Keratinocyte (primary cell): ENCODE measurements at regions not wholly inside any gene's neighbourhood (a gene's known extent, or its start where the extent isn't known, plus 50 kb on each side); places are given as distances from the start of the nearest gene placed in this dataset.

Experiments used
- DNase-seq: peaks from one replicate; pipeline ENCODE4 v3.0.0-alpha.2; 2011; ENCODE audit warnings: low read depth, missing footprints, low spot score
- FAIRE-seq: peaks from 2 replicates; lab custom pipeline; 2011; peaks lifted over from hg19 to GRCh38; lab: Jason Lieb, UNC
- H2AFZ ChIP-seq: 2 replicates; pipeline ENCODE4 v1.6.0; 2012; ENCODE audit warnings: low read length, control low read depth, inconsistent platforms; ENCODE audit not compliant: control insufficient read depth
- H3K27ac ChIP-seq: 2 replicates; pipeline ENCODE4 v1.5.1; 2011; ENCODE audit warnings: low read length; ENCODE audit not compliant: control insufficient read depth, insufficient read depth
- H3K27me3 ChIP-seq: 3 replicates; pipeline ENCODE4 v1.6.0; 2011; ENCODE audit warnings: low read length; ENCODE audit not compliant: control insufficient read depth, insufficient read depth; ENCODE audit errors: extremely low read depth
- H3K36me3 ChIP-seq, 2 experiments: 2 replicates in 1 of 2; 3 replicates in 1 of 2; pipeline ENCODE4 v1.5.1; 2011; ENCODE audit warnings: low read length in 2 of 2, mild to moderate bottlenecking in 1 of 2; ENCODE audit not compliant: control insufficient read depth in 2 of 2, insufficient read depth in 2 of 2; ENCODE audit errors: extremely low read depth in 1 of 2
- H3K4me1 ChIP-seq: 3 replicates; pipeline ENCODE4 v1.5.1; 2011; ENCODE audit warnings: low read length; ENCODE audit not compliant: control insufficient read depth, insufficient read depth; ENCODE audit errors: extremely low read depth
- H3K4me2 ChIP-seq: 3 replicates; pipeline ENCODE4 v1.6.0; 2011; ENCODE audit warnings: low read depth, low read length; ENCODE audit not compliant: control insufficient read depth, insufficient read depth; ENCODE audit errors: extremely low read depth
- H3K4me3 ChIP-seq, 3 experiments: fragments of 200-600 bp in 1 of 3; sonication (generic) in 1 of 3; 2 replicates in 2 of 3; 3 replicates in 1 of 3; pipeline ENCODE4 v1.5.1; 2011 to 2016; ENCODE audit warnings: low read length in 3 of 3, mild to moderate bottlenecking in 3 of 3, control low read depth in 2 of 3, inconsistent platforms in 1 of 3, low read depth in 1 of 3, mixed read lengths in 1 of 3, mixed run types in 1 of 3, moderate library complexity in 1 of 3; ENCODE audit not compliant: control insufficient read depth in 2 of 3, insufficient read depth in 2 of 3; ENCODE audit errors: extremely low read depth in 1 of 3
- H3K79me2 ChIP-seq: 2 replicates; pipeline ENCODE4 v1.6.0; 2012; ENCODE audit warnings: low read length; ENCODE audit not compliant: control insufficient read depth, insufficient read depth
- H3K9ac ChIP-seq: 3 replicates; pipeline ENCODE4 v1.6.0; 2011; ENCODE audit warnings: low read length; ENCODE audit not compliant: control insufficient read depth, insufficient read depth; ENCODE audit errors: extremely low read depth
- H3K9me1 ChIP-seq: 3 replicates; pipeline ENCODE4 v1.6.0; 2011; ENCODE audit warnings: low read length; ENCODE audit not compliant: control insufficient read depth, insufficient read depth; ENCODE audit errors: extremely low read depth
- H3K9me3 ChIP-seq: 2 replicates; pipeline ENCODE4 v1.5.1; 2012; ENCODE audit warnings: low read depth, low read length; ENCODE audit not compliant: control insufficient read depth
- H4K20me1 ChIP-seq: 3 replicates; pipeline ENCODE4 v1.6.0; 2011; ENCODE audit warnings: low read length; ENCODE audit not compliant: control insufficient read depth, insufficient read depth; ENCODE audit errors: extremely low read depth
- EZH2 ChIP-seq: IDR thresholded peaks from one replicate; pipeline ENCODE4 v1.6.1; 2012; ENCODE audit warnings: inconsistent platforms, mild to moderate bottlenecking, low read length, moderate library complexity
- dilution Hi-C: fragments of 300-500 bp; cut with MboI; formaldehyde crosslinking; loops from one replicate; pipeline ENCODE4 v1.7.0; 2020; ENCODE audit warnings: low sequenced_read_pairs; ENCODE audit not compliant: extremely low pct_ligation_motif_present
- TF ChIP-seq, protein P1 (sequence below), 3 experiments: IDR thresholded peaks in 1 of 3; conservative IDR thresholded peaks in 1 of 3; optimal IDR thresholded peaks in 1 of 3; 2 replicates in 2 of 3; 3 replicates in 1 of 3; pipeline versions ENCODE3 to v1.5.1; 2011; ENCODE audit warnings: low read length in 3 of 3, mild to moderate bottlenecking in 3 of 3, moderate library complexity in 2 of 3, control low read depth in 1 of 3, inconsistent platforms in 1 of 3; ENCODE audit not compliant: insufficient read depth in 2 of 3; ENCODE audit errors: extremely low read depth in 1 of 3

DNA sequence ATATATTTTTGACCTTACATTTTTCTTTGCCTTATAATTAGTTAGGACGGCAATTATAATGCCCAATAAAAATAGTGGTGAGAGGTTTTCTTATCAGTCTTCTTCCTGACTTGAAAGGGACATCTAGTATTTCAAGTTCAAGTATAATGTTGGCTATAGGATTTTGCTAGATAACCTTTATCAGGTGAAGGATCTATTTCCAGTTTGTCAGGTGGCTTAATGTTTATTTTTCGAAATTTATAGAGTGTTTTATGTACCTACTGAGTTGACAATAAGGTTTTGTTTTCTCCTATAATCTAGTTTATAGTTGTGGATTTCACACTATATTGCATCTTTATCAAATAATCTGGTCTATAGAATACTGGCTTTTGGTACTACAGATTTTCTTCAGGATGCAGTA lies 351.8 kb upstream of the FGF13 start:
- no peak for FAIRE-seq
- dilution Hi-C loops = no loop called here
- TF ChIP-seq EZH2 = no peak
- TF ChIP-seq, protein P1, sequence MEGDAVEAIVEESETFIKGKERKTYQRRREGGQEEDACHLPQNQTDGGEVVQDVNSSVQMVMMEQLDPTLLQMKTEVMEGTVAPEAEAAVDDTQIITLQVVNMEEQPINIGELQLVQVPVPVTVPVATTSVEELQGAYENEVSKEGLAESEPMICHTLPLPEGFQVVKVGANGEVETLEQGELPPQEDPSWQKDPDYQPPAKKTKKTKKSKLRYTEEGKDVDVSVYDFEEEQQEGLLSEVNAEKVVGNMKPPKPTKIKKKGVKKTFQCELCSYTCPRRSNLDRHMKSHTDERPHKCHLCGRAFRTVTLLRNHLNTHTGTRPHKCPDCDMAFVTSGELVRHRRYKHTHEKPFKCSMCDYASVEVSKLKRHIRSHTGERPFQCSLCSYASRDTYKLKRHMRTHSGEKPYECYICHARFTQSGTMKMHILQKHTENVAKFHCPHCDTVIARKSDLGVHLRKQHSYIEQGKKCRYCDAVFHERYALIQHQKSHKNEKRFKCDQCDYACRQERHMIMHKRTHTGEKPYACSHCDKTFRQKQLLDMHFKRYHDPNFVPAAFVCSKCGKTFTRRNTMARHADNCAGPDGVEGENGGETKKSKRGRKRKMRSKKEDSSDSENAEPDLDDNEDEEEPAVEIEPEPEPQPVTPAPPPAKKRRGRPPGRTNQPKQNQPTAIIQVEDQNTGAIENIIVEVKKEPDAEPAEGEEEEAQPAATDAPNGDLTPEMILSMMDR (optimal IDR thresholded peaks at IDR 0.05 in 1 of 3, IDR thresholded peaks at IDR 0.05 in 1 of 3, conservative IDR thresholded peaks at IDR 0.05 in 1 of 3; ENCODE audit: extremely low read depth in 1 of 3, insufficient read depth in 2 of 3, low read length in 3 of 3) = no peak

DNA sequence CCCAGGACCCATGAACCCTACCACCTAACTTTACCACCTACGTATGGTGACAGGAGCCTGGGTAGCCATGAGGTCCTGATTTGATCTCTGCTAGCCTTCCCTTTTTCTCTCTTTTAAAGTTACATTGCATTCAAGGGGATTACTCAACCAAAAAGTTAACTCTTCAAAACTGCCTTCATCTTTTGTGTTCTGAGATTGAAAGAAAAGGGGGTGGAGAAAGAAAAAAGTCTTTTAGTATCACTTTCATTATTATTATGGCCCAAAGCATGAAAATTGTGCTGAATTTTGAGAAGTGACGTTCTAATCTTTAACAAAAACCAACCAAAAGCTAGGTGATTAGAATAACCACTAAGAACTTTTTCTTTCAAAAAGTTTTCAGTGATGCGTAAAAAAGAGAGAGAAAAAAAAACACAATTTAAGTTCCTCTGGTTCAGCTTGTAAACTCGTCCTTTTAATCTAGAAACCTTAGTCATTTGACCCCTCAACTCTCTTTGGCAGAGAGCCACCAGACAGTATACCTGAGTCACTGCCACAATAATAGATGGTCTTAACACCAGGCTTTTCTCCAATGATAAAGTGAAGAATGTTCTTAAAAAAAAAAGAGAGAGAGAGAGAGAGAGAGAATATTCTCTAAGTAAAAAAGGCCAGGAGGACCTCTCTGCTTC lies 347.4 kb upstream of the FGF13 start:
- Histone ChIP-seq H3K27ac (no peak overlapping the region), H3K4me2 (no peak overlapping the region), H3K79me2 (no peaks in the 10 kb centered on the region), H3K4me1 (no peaks in the 10 kb centered on the region), H3K36me3 (no peaks in the 10 kb centered on the region), H2AFZ (no peak overlapping the region), H3K9ac (no peak overlapping the region), H3K9me3 (no peaks in the 10 kb centered on the region), H3K27me3 (no peaks in the 10 kb centered on the region), H3K4me3 (no peak overlapping the region), H3K9me1 (no peaks in the 10 kb centered on the region), H4K20me1 (no peaks in the 10 kb centered on the region)
- dilution Hi-C loops = no loop called here
- DNase-seq (no peak), FAIRE-seq (no peak)
- TF ChIP-seq EZH2 = no peak
- TF ChIP-seq, protein P1 (optimal IDR thresholded peaks at IDR 0.05 in 1 of 3, IDR thresholded peaks at IDR 0.05 in 1 of 3, conservative IDR thresholded peaks at IDR 0.05 in 1 of 3; ENCODE audit: extremely low read depth in 1 of 3, insufficient read depth in 2 of 3, low read length in 3 of 3) = no peak

More for the DNA sequence above, 351.8 kb upstream of the FGF13 start:
- no peaks in the 10 kb centered on the region for H3K79me2 ChIP-seq
- no peak overlapping the region for H2AFZ ChIP-seq
- no peaks in the 10 kb centered on the region for H3K9me1 ChIP-seq
- no peaks in the 10 kb centered on the region for H3K4me1 ChIP-seq
- no peak overlapping the region for H3K4me3 ChIP-seq
- H4K20me1 ChIP-seq = no peaks in the 10 kb centered on the region
- H3K4me2 ChIP-seq = no peak overlapping the region
- H3K9ac ChIP-seq = no peak overlapping the region
- H3K9me3 ChIP-seq = no peaks in the 10 kb centered on the region
- DNase-seq = no peak
- H3K27ac ChIP-seq = no peak overlapping the region
- H3K27me3 ChIP-seq = no peaks in the 10 kb centered on the region
- H3K36me3 ChIP-seq = no peaks in the 10 kb centered on the region
